Endodermal cell (in vitro differentiated cells): ENCODE measurements at regions not wholly inside any gene's neighbourhood (a gene's known extent, or its start where the extent isn't known, plus 50 kb on each side); places are given as distances from the start of the nearest gene placed in this dataset.

ENCODE experiments used
- DNase-seq: peaks from one replicate; pipeline ENCODE4 v3.0.0-alpha.2; 2017
- H3K27ac ChIP-seq: 2 replicates; pipeline ENCODE4 v1.5.1; 2013; ENCODE audit warnings: mild to moderate bottlenecking, low read depth, low read length, moderate library complexity
- H3K27me3 ChIP-seq: 2 replicates; pipeline ENCODE4 v1.6.1; 2013; ENCODE audit warnings: mild to moderate bottlenecking, low read length, moderate library complexity; ENCODE audit not compliant: insufficient read depth, control insufficient read depth, poor library complexity, severe bottlenecking
- H3K36me3 ChIP-seq: 2 replicates; pipeline ENCODE4 v1.7.0; 2013; ENCODE audit warnings: mild to moderate bottlenecking, low read length, moderate library complexity; ENCODE audit not compliant: control insufficient read depth, insufficient read depth
- H3K4me1 ChIP-seq: one replicate; pipeline ENCODE4 v1.7.0; 2013; ENCODE audit warnings: low read length; ENCODE audit not compliant: control insufficient read depth, insufficient read depth
- H3K4me3 ChIP-seq: 2 replicates; pipeline ENCODE4 v1.5.1; 2013; ENCODE audit warnings: mild to moderate bottlenecking, low read length, moderate library complexity
- H3K9ac ChIP-seq: 2 replicates; pipeline ENCODE4 v1.6.1; 2013; ENCODE audit warnings: mild to moderate bottlenecking, low read length, moderate library complexity; ENCODE audit not compliant: poor library complexity, severe bottlenecking; ENCODE audit errors: extremely low read depth
- H3K9me3 ChIP-seq: 2 replicates; pipeline ENCODE4 v1.6.1; 2013; ENCODE audit warnings: mild to moderate bottlenecking, low read length, moderate library complexity; ENCODE audit not compliant: control insufficient read depth
- H3K27ac Mint-ChIP-seq: 2 replicates; pipeline ENCODE4 v1.8.0; 2020; ENCODE audit warnings: mixed read lengths
- H3K27me3 Mint-ChIP-seq: 2 replicates; pipeline ENCODE4 v1.8.0; 2021; ENCODE audit warnings: mild to moderate bottlenecking, mixed read lengths; ENCODE audit not compliant: insufficient read depth
- H3K36me3 Mint-ChIP-seq: 2 replicates; pipeline ENCODE4 v1.8.0; 2020; ENCODE audit warnings: low read depth, mixed read lengths
- H3K4me1 Mint-ChIP-seq: 2 replicates; pipeline ENCODE4 v1.8.0; 2020; ENCODE audit warnings: mixed read lengths
- H3K4me3 Mint-ChIP-seq: 2 replicates; pipeline ENCODE4 v1.8.0; 2020; ENCODE audit warnings: mild to moderate bottlenecking, moderate library complexity, mixed read lengths
- H3K9me3 Mint-ChIP-seq: 2 replicates; pipeline ENCODE4 v1.8.0; 2020; ENCODE audit warnings: mild to moderate bottlenecking, mixed read lengths
- CTCF ChIP-seq: fragments of 200-600 bp; sonication (generic); conservative IDR thresholded peaks from 2 replicates; pipeline ENCODE4 v1.5.0; 2021; ENCODE audit warnings: antibody characterized with exemption, mild to moderate bottlenecking
- WGBS, 2 experiments: methylation state at CpG; one replicate each; pipeline versions ENCODE4 v1.1.5 to v1.1.7; 2013; ENCODE audit warnings: missing lambda C conversion rate in 2 of 2, mixed read lengths in 1 of 2; ENCODE audit not compliant: insufficient coverage in 1 of 2, insufficient read length in 1 of 2; 5-methylcytosine and 5-hydroxymethylcytosine counted together

DNA sequence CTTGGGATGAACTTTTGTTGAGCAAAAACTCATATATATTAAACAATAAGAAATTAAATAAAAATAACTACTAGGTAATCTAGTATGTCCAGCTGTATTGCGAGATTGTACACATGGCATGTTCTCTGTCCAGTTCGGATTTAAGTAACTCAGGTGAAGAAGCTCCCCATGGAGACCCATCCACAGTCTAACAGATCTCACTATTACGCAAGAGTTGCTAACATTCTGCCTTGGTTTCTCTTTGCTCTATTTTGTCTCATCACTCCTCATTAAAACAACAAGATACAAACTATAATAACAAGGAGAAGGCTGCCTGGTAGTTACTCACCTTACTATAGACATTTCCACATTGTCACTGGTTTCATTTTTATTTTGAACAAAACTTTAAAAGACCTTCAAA is 1372.3 kb upstream of the CELF2 start:
- H3K27ac Mint-ChIP-seq: no peak overlapping the region
- peaks cover 25% of the 10 kb centered on the region for H3K9me3 Mint-ChIP-seq
- no peak for DNase-seq
- H3K4me1 Mint-ChIP-seq: peaks cover 10% of the 10 kb centered on the region
- H3K36me3 Mint-ChIP-seq: peaks cover 8% of the 10 kb centered on the region
- Histone ChIP-seq H3K27me3 (no peaks in the 10 kb centered on the region), H3K27ac (no peak overlapping the region), H3K36me3 (no peaks in the 10 kb centered on the region), H3K4me3 (no peak overlapping the region), H3K9me3 (peaks cover 21% of the 10 kb centered on the region), H3K4me1 (no peaks in the 10 kb centered on the region), H3K9ac (no peak overlapping the region)
- H3K27me3 Mint-ChIP-seq: peaks cover 1% of the 10 kb centered on the region
- H3K4me3 Mint-ChIP-seq: no peak overlapping the region
- 89 to 100% methylated on average over 1 to 3 of the region's 3 CpGs for WGBS, 2 experiments
- TF ChIP-seq CTCF: no peak

DNA sequence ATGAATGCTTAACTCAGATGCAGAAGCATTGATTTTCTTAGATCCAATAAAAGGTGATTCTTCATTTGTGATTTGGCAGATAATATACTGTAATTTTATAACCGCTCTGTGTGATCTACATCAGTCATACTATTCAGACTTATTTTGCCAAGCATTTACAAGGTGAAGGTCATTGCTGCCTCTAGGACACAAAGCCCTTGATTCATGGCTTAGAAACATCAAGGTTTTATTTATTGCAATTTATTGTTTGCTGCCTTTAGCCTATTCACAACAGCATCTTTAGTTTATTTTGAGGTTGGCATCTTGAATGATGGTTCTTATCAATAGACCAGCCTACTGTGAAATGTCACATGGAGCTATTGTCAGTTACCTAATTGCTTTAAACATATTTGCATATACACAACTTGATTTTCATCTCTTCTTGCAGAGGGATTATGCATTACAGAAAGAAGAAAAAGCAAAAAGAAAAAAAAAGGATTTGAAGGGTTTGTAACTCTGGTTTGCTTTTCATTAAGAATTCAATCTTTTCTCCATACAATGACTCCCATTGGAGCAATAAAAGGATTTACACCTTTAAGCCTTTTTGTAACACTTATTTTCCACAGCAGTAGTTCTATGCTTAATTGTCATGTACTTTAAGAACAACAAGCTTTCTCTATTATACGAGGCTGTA is 1371.6 kb upstream of the CELF2 start:
- Histone ChIP-seq H3K4me3 (no peak overlapping the region), H3K4me1 (no peaks in the 10 kb centered on the region), H3K9me3 (peaks cover 21% of the 10 kb centered on the region), H3K27me3 (no peaks in the 10 kb centered on the region), H3K27ac (no peak overlapping the region), H3K9ac (no peak overlapping the region), H3K36me3 (no peaks in the 10 kb centered on the region)
- WGBS, 2 experiments: 93% methylated on average over 1 of the region's 2 CpGs; no CpG with 5 or more reads in 1 of the 2 experiments
- no peak for DNase-seq
- Mint-ChIP-seq H3K27me3 (peaks cover 1% of the 10 kb centered on the region), H3K27ac (no peak overlapping the region), H3K4me1 (peaks cover 10% of the 10 kb centered on the region), H3K36me3 (peaks cover 8% of the 10 kb centered on the region), H3K4me3 (no peak overlapping the region), H3K9me3 (peaks cover 25% of the 10 kb centered on the region)
- no peak for TF ChIP-seq CTCF

DNA sequence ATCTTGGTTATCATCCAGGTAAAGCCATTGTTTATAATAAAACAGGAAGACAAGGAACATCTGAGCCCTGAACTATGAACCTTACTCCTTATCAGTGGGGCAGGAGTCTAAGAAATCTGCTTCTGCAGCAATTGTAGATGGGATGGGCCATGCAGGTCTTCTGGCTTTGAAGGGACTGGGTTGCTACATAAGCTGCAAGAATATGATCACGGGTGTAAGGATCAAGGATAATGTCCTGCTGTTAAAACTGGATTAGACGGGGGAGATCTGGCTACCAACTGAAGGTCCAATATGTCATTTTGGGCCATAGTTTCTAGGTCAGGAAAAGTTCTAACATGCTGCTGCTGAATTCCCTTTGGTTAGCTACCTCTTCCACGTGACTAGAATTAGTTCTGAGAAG is 1363.4 kb upstream of the CELF2 start:
- H3K9me3 ChIP-seq: no peaks in the 10 kb centered on the region
- Mint-ChIP-seq H3K36me3 (no peaks in the 10 kb centered on the region), H3K9me3 (peaks cover 13% of the 10 kb centered on the region), H3K27ac (no peak overlapping the region), H3K27me3 (peaks cover 1% of the 10 kb centered on the region), H3K4me3 (no peak overlapping the region), H3K4me1 (no peaks in the 10 kb centered on the region)
- no peaks in the 10 kb centered on the region for H3K27me3 ChIP-seq
- no peak for DNase-seq
- no peaks in the 10 kb centered on the region for H3K4me1 ChIP-seq
- TF ChIP-seq CTCF: no peak
- WGBS, 2 experiments: 88 to 100% methylated on average over 2 to 3 of the region's 3 CpGs
- H3K9ac ChIP-seq: no peak overlapping the region
- no peak overlapping the region for H3K27ac ChIP-seq
- no peaks in the 10 kb centered on the region for H3K36me3 ChIP-seq
- H3K4me3 ChIP-seq: no peak overlapping the region
